Activated CD4-positive, alpha-beta T cell treated with anti-CD3 and anti-CD28 coated beads, Interleukin-2, amount 10 ng/mL, durations not matched to agents 24 days and 14 days (primary cell): ENCODE measurements at regions not wholly inside any gene's neighbourhood (a gene's known extent, or its start where the extent isn't known, plus 50 kb on each side); places are given as distances from the start of the nearest gene placed in this dataset.

Experiments used
- DNase-seq: peaks from one replicate; pipeline ENCODE4 v3.0.0; 2022
- H3K27ac Mint-ChIP-seq: one replicate; pipeline ENCODE4 v1.8.0; 2022; ENCODE audit warnings: mild to moderate bottlenecking, mixed read lengths
- H3K27me3 Mint-ChIP-seq: one replicate; pipeline ENCODE4 v1.8.0; 2022; ENCODE audit warnings: mixed read lengths
- H3K36me3 Mint-ChIP-seq: one replicate; pipeline ENCODE4 v1.8.0; 2022; ENCODE audit warnings: low read depth, mild to moderate bottlenecking, mixed read lengths
- H3K4me1 Mint-ChIP-seq: one replicate; pipeline ENCODE4 v1.8.0; 2021; ENCODE audit warnings: mixed read lengths
- H3K4me3 Mint-ChIP-seq: one replicate; pipeline ENCODE4 v1.8.0; 2022; ENCODE audit warnings: mild to moderate bottlenecking, moderate library complexity, mixed read lengths
- H3K9me3 Mint-ChIP-seq: one replicate; pipeline ENCODE4 v1.8.0; 2021; ENCODE audit warnings: mixed read lengths
- intact Hi-C: fragments of 100-400 bp; cut with micrococcal nuclease; formaldehyde crosslinking; loops from one replicate; pipeline ENCODE4 v1.15.1; 2023

- H3K4me1 Mint-ChIP-seq: peaks cover 18% of the 10 kb centered on the region
- H3K36me3 Mint-ChIP-seq: peaks cover 38% of the 10 kb centered on the region
- H3K9me3 Mint-ChIP-seq: no peaks in the 10 kb centered on the region
- H3K27me3 Mint-ChIP-seq: no peaks in the 10 kb centered on the region
- H3K4me3 Mint-ChIP-seq: no peak overlapping the region
- intact Hi-C loops: no loop called here
- DNase-seq: no peak
- no peak overlapping the region for H3K27ac Mint-ChIP-seq
These were observed 265.6 kb upstream of the RGS6 start for GRCh38 chr14:71666571-71667145.

- Mint-ChIP-seq H3K27me3 (no peaks in the 10 kb centered on the region), H3K9me3 (no peaks in the 10 kb centered on the region), H3K4me1 (peaks cover 19% of the 10 kb centered on the region), H3K4me3 (no peak overlapping the region), H3K36me3 (peaks cover 44% of the 10 kb centered on the region), H3K27ac (no peak overlapping the region)
- intact Hi-C loops: no loop called here
- no peak for DNase-seq
These were observed 263.9 kb upstream of the RGS6 start for GRCh38 chr14:71668186-71668912.

- DNase-seq: no peak
- Mint-ChIP-seq H3K27ac (no peak overlapping the region), H3K4me3 (no peak overlapping the region), H3K27me3 (no peaks in the 10 kb centered on the region), H3K4me1 (peaks cover 9% of the 10 kb centered on the region), H3K9me3 (peaks cover 7% of the 10 kb centered on the region), H3K36me3 (peaks cover 52% of the 10 kb centered on the region)
- intact Hi-C loops: no loop called here
These were observed 259.6 kb upstream of the RGS6 start for GRCh38 chr14:71672596-71672995.

- Mint-ChIP-seq H3K9me3 (peaks cover 12% of the 10 kb centered on the region), H3K27me3 (no peaks in the 10 kb centered on the region), H3K36me3 (peaks cover 71% of the 10 kb centered on the region), H3K27ac (peak overlapping the region; percentile 74), H3K4me3 (no peak overlapping the region), H3K4me1 (peaks cover 9% of the 10 kb centered on the region)
- no peak for DNase-seq
- intact Hi-C loops: no loop called here
These were observed 256.9 kb upstream of the RGS6 start for GRCh38 chr14:71675126-71675899.

GRCh38 chr14:71675900-71676287, 256.3 kb upstream of the RGS6 start:
- intact Hi-C loops: no loop called here
- Mint-ChIP-seq H3K36me3 (peaks cover 74% of the 10 kb centered on the region), H3K4me1 (peaks cover 9% of the 10 kb centered on the region), H3K27ac (peak overlapping the region; percentile 74), H3K9me3 (peaks cover 12% of the 10 kb centered on the region), H3K4me3 (no peak overlapping the region), H3K27me3 (no peaks in the 10 kb centered on the region)
- no peak for DNase-seq

GRCh38 chr14:71680736-71681387, 251.4 kb upstream of the RGS6 start:
- H3K9me3 Mint-ChIP-seq: peaks cover 10% of the 10 kb centered on the region
- intact Hi-C loops: no loop called here
- H3K27ac Mint-ChIP-seq: no peak overlapping the region
- no peak overlapping the region for H3K4me3 Mint-ChIP-seq
- peaks cover 6% of the 10 kb centered on the region for H3K4me1 Mint-ChIP-seq
- H3K27me3 Mint-ChIP-seq: no peaks in the 10 kb centered on the region
- no peak for DNase-seq
- H3K36me3 Mint-ChIP-seq: peaks cover 66% of the 10 kb centered on the region

- Mint-ChIP-seq H3K36me3 (peaks cover 63% of the 10 kb centered on the region), H3K4me1 (peaks cover 6% of the 10 kb centered on the region), H3K4me3 (no peak overlapping the region), H3K27me3 (no peaks in the 10 kb centered on the region), H3K27ac (no peak overlapping the region), H3K9me3 (peaks cover 8% of the 10 kb centered on the region)
- intact Hi-C loops: no loop called here
- DNase-seq: no peak
These were observed 249.9 kb upstream of the RGS6 start for GRCh38 chr14:71682337-71682736.

GRCh38 chr14:71684323-71684722, 247.9 kb upstream of the RGS6 start:
- H3K4me1 Mint-ChIP-seq: peaks cover 6% of the 10 kb centered on the region
- H3K9me3 Mint-ChIP-seq: no peaks in the 10 kb centered on the region
- H3K36me3 Mint-ChIP-seq: peaks cover 51% of the 10 kb centered on the region
- intact Hi-C loops: no loop called here
- no peak overlapping the region for H3K27ac Mint-ChIP-seq
- no peaks in the 10 kb centered on the region for H3K27me3 Mint-ChIP-seq
- H3K4me3 Mint-ChIP-seq: no peak overlapping the region
- no peak for DNase-seq

GRCh38 chr14:71686677-71687076, 245.6 kb upstream of the RGS6 start:
- Mint-ChIP-seq H3K9me3 (no peaks in the 10 kb centered on the region), H3K36me3 (peaks cover 50% of the 10 kb centered on the region), H3K4me3 (no peak overlapping the region), H3K27me3 (no peaks in the 10 kb centered on the region), H3K4me1 (peaks cover 6% of the 10 kb centered on the region), H3K27ac (no peak overlapping the region)
- no peak for DNase-seq
- intact Hi-C loops: no loop called here

- no peak overlapping the region for H3K4me3 Mint-ChIP-seq
- peaks cover 6% of the 10 kb centered on the region for H3K4me1 Mint-ChIP-seq
- intact Hi-C loops: no loop called here
- DNase-seq: no peak
- H3K36me3 Mint-ChIP-seq: peaks cover 53% of the 10 kb centered on the region
- H3K9me3 Mint-ChIP-seq: no peaks in the 10 kb centered on the region
- H3K27ac Mint-ChIP-seq: no peak overlapping the region
- no peaks in the 10 kb centered on the region for H3K27me3 Mint-ChIP-seq
These were observed 244.9 kb upstream of the RGS6 start for GRCh38 chr14:71687166-71687831.

GRCh38 chr14:71688576-71688975, 243.7 kb upstream of the RGS6 start:
- Mint-ChIP-seq H3K36me3 (peaks cover 45% of the 10 kb centered on the region), H3K27me3 (no peaks in the 10 kb centered on the region), H3K4me1 (no peaks in the 10 kb centered on the region), H3K9me3 (no peaks in the 10 kb centered on the region), H3K27ac (no peak overlapping the region), H3K4me3 (no peak overlapping the region)
- intact Hi-C loops: no loop called here
- no peak for DNase-seq

- intact Hi-C loops: no loop called here
- no peak overlapping the region for H3K4me3 Mint-ChIP-seq
- H3K36me3 Mint-ChIP-seq: peaks cover 37% of the 10 kb centered on the region
- H3K27ac Mint-ChIP-seq: no peak overlapping the region
- H3K4me1 Mint-ChIP-seq: no peaks in the 10 kb centered on the region
- no peaks in the 10 kb centered on the region for H3K9me3 Mint-ChIP-seq
- H3K27me3 Mint-ChIP-seq: no peaks in the 10 kb centered on the region
- DNase-seq: no peak
These were observed 241.8 kb upstream of the RGS6 start for GRCh38 chr14:71690478-71690877.

- H3K9me3 Mint-ChIP-seq: no peaks in the 10 kb centered on the region
- intact Hi-C loops: no loop called here
- H3K4me3 Mint-ChIP-seq: no peak overlapping the region
- peaks cover under 1% of the 10 kb centered on the region for H3K4me1 Mint-ChIP-seq
- H3K36me3 Mint-ChIP-seq: peaks cover 41% of the 10 kb centered on the region
- no peaks in the 10 kb centered on the region for H3K27me3 Mint-ChIP-seq
- no peak for DNase-seq
- no peak overlapping the region for H3K27ac Mint-ChIP-seq
These were observed 239.7 kb upstream of the RGS6 start for GRCh38 chr14:71692496-71692895.
